Right renal cortex interstitium (tissue), 3 donors: ENCODE measurements at regions not wholly inside any gene's neighbourhood (a gene's known extent, or its start where the extent isn't known, plus 50 kb on each side); places are given as distances from the start of the nearest gene placed in this dataset.
A peak's percentile ranks its signal among the peaks of the same experiment; 100 is the strongest.
"Not testable (repeated sequence)": the region's sequence is repeated elsewhere in the genome, so short reads cannot be mapped to it uniquely, and the experiment has no call there.

Source experiments
- DNase-seq, 3 donors: peaks; one replicate each; pipeline ENCODE4 v3.0.0-alpha.2; 2013; ENCODE audit warnings: low read depth in 3 of 3, low spot score in 2 of 3

DNA sequence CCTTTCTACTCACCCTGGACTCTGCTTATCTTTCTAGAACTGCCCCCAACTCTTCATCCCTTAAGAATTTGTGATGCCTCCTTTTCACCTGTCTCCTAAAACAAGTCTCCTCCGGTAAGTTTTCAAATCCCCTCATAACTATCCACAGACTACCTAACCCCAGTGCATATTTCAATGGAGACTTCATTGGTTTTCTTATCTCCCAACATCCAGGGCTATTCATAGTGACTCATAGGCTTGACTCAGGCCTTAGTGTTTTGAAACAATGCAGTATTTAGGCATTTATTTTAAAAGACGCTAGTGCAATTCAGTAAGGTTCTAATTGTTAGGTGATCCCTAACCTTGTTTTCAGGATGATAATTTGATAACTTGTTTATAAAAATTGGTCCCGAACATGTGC, 399.2 kb downstream of the CPS1 start:
- no peak for DNase-seq

- DNase-seq, result no peak
Measured at GRCh38 chr2:210956101-210956500, 399.7 kb downstream of the CPS1 start.

- peak in 1 of 3 donors; percentile 7 for DNase-seq
Measured at GRCh38 chr2:210961249-210961648, 404.9 kb downstream of the CPS1 start.

DNA sequence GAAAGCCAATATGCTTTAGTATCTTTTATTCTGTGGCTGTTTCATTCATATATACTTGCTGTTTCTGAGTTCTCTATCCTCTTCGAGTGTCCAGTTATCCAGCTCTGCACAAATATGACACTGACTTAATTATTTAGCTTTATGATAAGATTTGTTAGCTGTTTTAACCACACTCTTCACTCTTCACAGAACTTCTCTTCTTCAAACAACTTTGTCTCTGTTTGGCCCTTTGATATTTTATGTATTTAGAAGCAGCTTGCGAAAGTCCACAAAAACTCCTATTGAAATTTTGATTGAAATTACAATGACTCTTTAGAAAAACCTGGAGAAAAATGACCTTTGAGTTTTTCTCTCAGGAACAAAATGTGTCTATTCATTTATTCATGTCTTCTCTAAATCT, 407.0 kb downstream of the CPS1 start:
- no peak for DNase-seq

DNA sequence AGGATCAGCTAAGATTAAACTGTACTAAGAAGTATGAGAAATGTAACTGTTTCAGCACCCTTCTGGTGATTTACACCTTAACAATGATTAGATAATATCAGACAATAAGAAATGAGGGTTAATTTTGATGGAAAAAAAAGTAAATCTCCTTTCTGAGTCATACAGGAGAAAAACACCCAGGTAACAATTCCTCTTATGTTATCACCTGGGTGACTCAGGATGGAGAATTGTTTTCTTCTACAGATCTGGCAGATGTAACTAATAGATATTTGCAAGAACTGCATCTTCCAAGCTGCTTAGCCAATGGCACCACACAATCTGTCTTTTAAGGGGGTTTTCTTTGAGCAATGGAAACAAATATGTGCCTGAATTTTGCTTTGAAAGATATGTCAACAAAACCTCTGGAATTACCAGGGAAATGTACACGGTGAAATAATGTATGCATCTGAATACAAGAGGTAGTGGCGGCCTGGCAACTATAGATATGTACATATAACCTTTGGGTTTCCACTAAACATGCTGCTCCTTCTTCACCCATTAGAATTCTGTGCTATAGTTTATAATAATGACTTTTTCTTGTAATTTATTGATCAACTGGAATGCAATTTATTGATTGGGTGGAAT, 407.9 kb downstream of the CPS1 start:
- no peak for DNase-seq

- DNase-seq, result no peak
Measured at GRCh38 chr2:210965472-210965871, 409.1 kb downstream of the CPS1 start.

DNA sequence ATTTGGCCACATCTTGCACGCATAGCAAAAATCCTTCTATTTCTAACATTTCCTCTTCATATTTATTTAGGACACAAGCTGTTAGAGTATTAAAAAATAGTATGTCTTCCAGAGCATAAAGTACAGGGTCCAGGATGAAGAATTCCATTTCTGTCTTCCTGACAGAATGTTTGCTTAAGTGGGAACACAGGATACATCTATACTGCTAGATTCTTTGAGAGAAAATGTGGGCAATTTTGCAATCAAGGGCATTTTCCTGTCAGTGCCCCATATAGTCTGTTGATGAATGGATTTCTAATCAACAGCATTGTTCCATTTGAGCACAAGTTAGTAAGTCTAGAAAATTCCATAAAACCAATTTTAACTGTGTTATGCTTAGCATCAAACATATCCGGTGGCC, 409.9 kb downstream of the CPS1 start:
- DNase-seq, result no peak

GRCh38 chr2:210971431-210971830, 415.0 kb downstream of the CPS1 start:
- DNase-seq, result no peak

- not testable (repeated sequence) for DNase-seq
Measured at GRCh38 chr2:210986806-210987205, 430.4 kb downstream of the CPS1 start.

- DNase-seq, result no peak
Measured at GRCh38 chr2:210991107-210991506, 434.7 kb downstream of the CPS1 start.

GRCh38 chr2:210994104-210994503, 437.7 kb downstream of the CPS1 start:
- DNase-seq, result no peak

DNA sequence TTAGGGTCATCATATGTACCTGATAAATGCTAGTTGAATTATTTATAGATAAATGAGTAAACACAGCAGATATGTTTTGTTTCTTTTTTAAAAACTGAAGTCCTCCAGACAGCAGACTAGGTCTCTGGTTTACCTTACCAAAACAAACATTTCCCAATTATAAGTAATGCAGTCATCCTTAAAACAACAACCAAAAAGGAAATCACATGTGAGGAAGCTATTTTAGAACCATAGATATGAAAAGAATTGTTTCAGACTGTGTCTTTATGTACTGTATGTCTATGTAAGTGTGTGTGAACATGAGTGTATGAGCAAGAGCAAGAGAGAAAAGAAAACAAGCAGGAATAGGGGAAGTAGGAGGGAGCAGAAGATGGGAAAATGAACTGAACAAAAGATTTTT, 441.0 kb downstream of the CPS1 start:
- DNase-seq, result no peak

DNA sequence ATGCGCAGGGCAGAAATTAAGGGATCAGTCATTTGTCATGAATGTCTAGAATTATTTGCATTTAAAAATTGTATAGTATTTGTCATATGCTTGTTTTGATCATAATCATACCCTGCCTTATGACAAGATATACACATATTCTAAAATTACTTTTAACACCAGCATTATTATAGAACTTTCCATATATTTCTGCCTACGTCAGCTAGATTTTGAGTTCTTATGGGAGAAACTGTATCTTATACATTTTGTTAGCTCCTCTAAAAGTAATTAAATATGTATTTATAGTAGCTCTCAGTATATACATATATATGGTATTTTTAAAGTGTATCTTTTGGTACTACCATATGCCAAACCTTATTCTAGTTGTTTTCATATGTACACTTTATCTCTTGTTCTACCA, 441.9 kb downstream of the CPS1 start:
- no peak for DNase-seq

DNA sequence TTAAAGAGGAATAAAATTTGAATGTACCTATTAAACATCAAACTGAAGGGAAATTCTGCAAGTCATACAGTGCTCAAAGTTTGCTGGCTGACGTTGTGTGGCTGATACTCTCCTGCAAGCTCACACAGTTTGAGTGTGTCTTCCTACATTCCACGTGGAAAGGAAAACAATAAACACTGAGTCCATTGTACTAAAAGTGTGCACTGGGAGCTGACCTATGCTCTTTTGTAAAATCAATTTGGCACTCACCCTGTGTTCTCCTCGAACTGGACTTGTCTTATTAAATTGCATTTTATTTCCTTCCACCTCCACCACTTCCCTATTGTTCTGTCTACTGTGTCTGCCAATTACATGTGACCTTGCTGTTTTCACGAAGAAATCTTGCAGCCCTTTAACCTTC, 458.0 kb downstream of the CPS1 start:
- no peak for DNase-seq

GRCh38 chr2:211014906-211015305, 458.5 kb downstream of the CPS1 start:
- no peak for DNase-seq

GRCh38 chr2:211025089-211025488, 468.7 kb downstream of the CPS1 start:
- DNase-seq, result not testable (repeated sequence)

DNA sequence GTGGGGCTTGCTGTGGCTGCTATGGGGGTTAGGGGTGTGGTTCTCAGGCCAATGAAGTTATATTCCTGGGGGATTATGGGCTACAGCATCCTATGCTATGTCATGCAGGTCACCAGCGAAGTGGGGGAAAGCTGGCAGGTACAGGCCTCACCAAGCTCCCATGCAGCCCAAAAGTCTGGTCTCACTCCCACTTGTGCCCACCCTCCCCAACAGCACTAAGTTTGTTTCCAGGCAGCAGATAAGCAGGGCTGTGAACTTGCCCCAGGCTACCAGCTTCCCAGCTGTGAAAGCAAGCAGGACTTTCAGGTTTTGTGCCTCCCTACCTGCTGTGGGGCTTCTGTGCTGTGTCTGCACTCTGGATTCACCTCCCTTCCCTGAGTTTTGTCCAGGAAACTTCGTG, 469.7 kb downstream of the CPS1 start:
- DNase-seq, result no peak

DNA sequence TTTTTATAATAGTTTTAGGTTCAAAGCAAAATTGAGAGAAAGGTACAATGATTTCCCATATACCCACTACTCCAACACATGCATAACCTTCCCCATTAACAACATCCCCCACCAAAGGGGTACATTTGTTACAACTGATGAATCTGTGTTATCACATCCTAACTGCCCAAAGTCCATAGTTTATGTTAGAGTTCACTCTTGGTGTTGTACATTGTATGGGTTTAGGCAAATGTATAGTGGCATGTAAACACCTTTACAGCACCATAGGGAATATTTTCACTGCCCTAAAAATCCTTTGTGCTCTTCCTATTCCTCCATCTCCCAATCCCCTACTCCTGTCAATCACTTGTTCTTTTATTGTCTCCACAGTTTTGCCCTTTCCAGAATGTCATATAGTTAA, 471.6 kb downstream of the CPS1 start:
- DNase-seq, result no peak

- DNase-seq, result no peak
Measured at GRCh38 chr2:211033765-211034164, 477.4 kb downstream of the CPS1 start.

DNA sequence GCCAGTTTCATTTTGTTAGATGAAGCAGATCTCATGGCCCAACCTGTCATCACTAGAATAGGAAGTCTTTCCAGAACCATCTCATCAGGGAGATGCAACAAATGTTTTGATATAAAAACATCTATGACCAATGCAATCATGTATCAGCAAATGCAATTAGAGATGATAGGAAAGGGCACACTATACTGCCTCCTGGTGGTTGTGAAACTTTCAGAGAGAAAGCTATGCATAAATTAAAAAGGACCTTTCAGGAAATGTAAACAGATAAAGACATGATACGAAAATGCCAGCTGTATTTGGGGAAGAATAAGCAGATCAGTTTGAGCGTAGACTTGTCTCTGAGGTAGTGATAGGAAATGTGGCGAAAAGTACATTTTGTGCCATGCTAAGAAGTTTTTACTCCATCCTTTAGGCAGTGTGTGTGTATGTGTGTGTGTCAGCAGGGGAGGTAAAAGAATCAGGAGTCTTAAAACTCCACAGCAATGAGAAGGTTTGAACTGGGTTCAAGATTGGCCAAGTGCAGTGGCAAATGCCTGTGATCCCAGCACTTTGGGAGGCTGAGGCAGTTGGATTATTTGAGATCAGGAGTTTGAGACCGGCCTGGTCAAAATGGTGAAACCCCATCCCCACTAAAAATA, 479.3 kb downstream of the CPS1 start:
- DNase-seq, result peak in 1 of 3 donors; percentile 4

- DNase-seq, result no peak
Measured at GRCh38 chr2:211045025-211045424, 488.6 kb downstream of the CPS1 start.

DNA sequence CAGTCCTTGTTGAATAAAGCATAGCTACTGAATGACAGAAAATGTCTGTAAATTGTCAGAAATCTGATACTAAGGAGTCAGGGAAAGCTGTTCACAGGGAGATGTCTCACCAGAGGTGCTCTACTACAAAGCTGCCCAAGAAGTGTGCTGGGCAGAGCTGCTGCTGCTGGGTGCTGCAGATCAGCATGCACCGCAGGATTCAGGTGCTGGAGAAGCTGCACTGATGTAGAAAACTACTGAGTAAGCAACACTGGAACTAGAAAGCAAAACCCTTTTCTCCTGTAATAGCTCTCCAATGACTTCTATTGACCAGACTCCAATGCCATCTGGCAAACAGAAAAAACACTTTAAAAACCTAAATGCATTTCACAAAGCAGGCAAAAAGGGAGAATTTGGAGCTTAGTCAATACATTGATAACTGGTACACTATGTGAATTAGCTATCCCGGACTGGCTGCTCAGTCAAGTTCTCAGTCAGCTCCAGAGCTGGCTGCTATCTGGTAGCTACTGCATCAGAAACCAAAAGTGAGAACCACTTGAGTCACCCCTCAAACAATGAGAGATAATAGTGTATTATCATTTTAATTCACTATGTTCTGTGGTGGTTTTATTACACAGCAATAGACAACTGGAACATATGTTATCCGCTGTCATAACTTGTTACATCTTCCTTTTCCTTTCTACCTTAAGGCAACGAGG, 493.1 kb downstream of the CPS1 start:
- DNase-seq, result no peak
